PC-3 (cell line): ENCODE measurements at regions not wholly inside any gene's neighbourhood (a gene's known extent, or its start where the extent isn't known, plus 50 kb on each side); places are given as distances from the start of the nearest gene placed in this dataset.

Source experiments
- ATAC-seq: fragments of 200-7000 bp; cut with Tn5 transposase; 2 replicates; pipeline ENCODE4 v1.9.1; 2020; ENCODE audit warnings: mild to moderate bottlenecking, moderate library complexity
- BruUV-seq: library from RNA; stranded (reverse); fragments of 400-500 nt; replicated peaks from 2 replicates; lab custom pipeline; 2021; lab: Mats Ljungman, UMichigan
- CTCF ChIA-PET: fragments of 300-600 bp; sonication (Branson Sonifier 250); formaldehyde crosslinking; loops from one replicate; lab custom pipeline; 2022; ENCODE audit warnings: antibody characterized with exemption; lab: Charles Lee
- POLR2A ChIA-PET: fragments of 300-600 bp; sonication (Branson Sonifier 250); formaldehyde crosslinking; loops from one replicate; lab custom pipeline; 2022; ENCODE audit warnings: antibody characterized with exemption; ENCODE audit not compliant: unreplicated experiment; lab: Charles Lee
- DNase-seq: peaks from one replicate; pipeline ENCODE4 v3.0.0-alpha.2; 2015
- H2AFZ ChIP-seq: fragments of 300-600 bp; sonication (generic); 2 replicates; pipeline ENCODE4 v1.6.0; 2016; ENCODE audit warnings: antibody characterized with exemption, low read length
- H3F3A ChIP-seq: fragments of 300-600 bp; sonication (generic); one replicate; pipeline ENCODE4 v1.6.0; 2017; ENCODE audit warnings: antibody characterized with exemption, low read length, control low read depth, mild to moderate bottlenecking; ENCODE audit not compliant: unreplicated experiment
- H3K27ac ChIP-seq: fragments of 300-600 bp; sonication (generic); 2 replicates; pipeline ENCODE4 v1.5.1; 2016; ENCODE audit warnings: mild to moderate bottlenecking, low read length
- H3K27me3 ChIP-seq: fragments of 300-600 bp; sonication (generic); 2 replicates; pipeline ENCODE4 v1.6.1; 2016; ENCODE audit warnings: low read length, mixed read lengths
- H3K36me3 ChIP-seq: fragments of 300-600 bp; sonication (generic); 2 replicates; pipeline ENCODE4 v1.6.1; 2016; ENCODE audit warnings: low read depth, mixed run types, low read length, mixed read lengths
- H3K4me1 ChIP-seq: fragments of 300-600 bp; sonication (generic); 2 replicates; pipeline ENCODE4 v1.5.1; 2016; ENCODE audit warnings: low read length; ENCODE audit not compliant: insufficient read depth
- H3K4me2 ChIP-seq: fragments of 300-600 bp; sonication (generic); 2 replicates; pipeline ENCODE4 v1.6.0; 2016; ENCODE audit warnings: low read length
- H3K4me3 ChIP-seq: fragments of 300-600 bp; sonication (generic); 2 replicates; pipeline ENCODE4 v1.5.1; 2016; ENCODE audit warnings: mild to moderate bottlenecking, low read length, mixed read lengths
- H3K79me2 ChIP-seq: fragments of 300-600 bp; sonication (generic); 2 replicates; pipeline ENCODE4 v1.6.1; 2017; ENCODE audit warnings: low read length, mixed read lengths
- H3K9ac ChIP-seq: fragments of 300-600 bp; sonication (generic); 2 replicates; pipeline ENCODE4 v1.6.0; 2016; ENCODE audit warnings: mild to moderate bottlenecking, low read length
- H3K9me2 ChIP-seq: fragments of 300-600 bp; sonication (generic); replicated peaks from 2 replicates; pipeline ENCODE4 v1.6.1; 2016; ENCODE audit warnings: mixed run types, low read length, mixed read lengths
- H3K9me3 ChIP-seq: fragments of 300-600 bp; sonication (generic); 2 replicates; pipeline ENCODE4 v1.6.1; 2016; ENCODE audit warnings: low read length, mixed read lengths
- H4K20me1 ChIP-seq: fragments of 300-600 bp; sonication (generic); 2 replicates; pipeline ENCODE4 v1.6.1; 2016; ENCODE audit warnings: low read length, mixed read lengths
- CTCF ChIP-seq: fragments of 300-600 bp; sonication (generic); conservative IDR thresholded peaks from 2 replicates; pipeline ENCODE4 v1.5.1; 2017; ENCODE audit warnings: antibody characterized with exemption, low read depth, mild to moderate bottlenecking, low read length
- EZH2 ChIP-seq: fragments of 300-600 bp; sonication (generic); IDR thresholded peaks from one replicate; pipeline ENCODE4 v1.6.1; 2017; ENCODE audit warnings: antibody characterized with exemption, mild to moderate bottlenecking, low read length; ENCODE audit not compliant: unreplicated experiment
- EZH2phosphoT487 ChIP-seq: fragments of 300-600 bp; sonication (generic); IDR thresholded peaks from 2 replicates; pipeline ENCODE4 v1.6.1; 2018; ENCODE audit warnings: mild to moderate bottlenecking, antibody characterized with exemption, low read length, borderline replicate concordance
- intact Hi-C: fragments of 100-400 bp; cut with micrococcal nuclease; formaldehyde crosslinking; loops from 2 replicates; pipeline ENCODE4 v1.9.0; 2023

GRCh38 chr15:94168250-94168649, 63.1 kb upstream of the MCTP2 start:
- Histone ChIP-seq H3K9me2 (no peaks in the 10 kb centered on the region), H3K27ac (no peak overlapping the region), H2AFZ (no peak overlapping the region), H3K36me3 (no peaks in the 10 kb centered on the region), H3K4me1 (no peaks in the 10 kb centered on the region), H3K27me3 (no peaks in the 10 kb centered on the region), H3K9ac (no peak overlapping the region), H3K4me2 (no peak overlapping the region), H3K79me2 (no peaks in the 10 kb centered on the region), H3F3A (no peaks in the 10 kb centered on the region), H4K20me1 (no peaks in the 10 kb centered on the region), H3K9me3 (no peaks in the 10 kb centered on the region), H3K4me3 (no peak overlapping the region)
- TF ChIP-seq CTCF (peak; percentile 64), EZH2phosphoT487 (no peak), EZH2 (no peak)
- intact Hi-C loops = no loop called here
- BruUV-seq = no TSS peak
- ChIA-PET CTCF (no interaction called here), POLR2A (no interaction called here)
- DNase-seq (peak; percentile 16), ATAC-seq (no peak)

GRCh38 chr15:94164971-94165370, 66.4 kb upstream of the MCTP2 start:
- no peaks in the 10 kb centered on the region for H3K36me3 ChIP-seq
- no TSS peak for BruUV-seq
- H3K4me3 ChIP-seq = no peak overlapping the region
- peaks cover 14% of the 10 kb centered on the region; the same call in 1 of the 2 replicates for H3K27me3 ChIP-seq
- no peak overlapping the region for H3K9ac ChIP-seq
- no peak for DNase-seq
- no peaks in the 10 kb centered on the region for H3K9me3 ChIP-seq
- intact Hi-C loops = no loop called here
- H3F3A ChIP-seq = no peaks in the 10 kb centered on the region
- H2AFZ ChIP-seq = no peak overlapping the region
- CTCF ChIA-PET = no interaction called here
- no peak for ATAC-seq
- POLR2A ChIA-PET = no interaction called here
- no peaks in the 10 kb centered on the region for H3K4me1 ChIP-seq
- H4K20me1 ChIP-seq = no peaks in the 10 kb centered on the region
- no peaks in the 10 kb centered on the region for H3K79me2 ChIP-seq
- H3K4me2 ChIP-seq = no peak overlapping the region
- no peaks in the 10 kb centered on the region for H3K9me2 ChIP-seq
- TF ChIP-seq EZH2 (no peak), CTCF (no peak), EZH2phosphoT487 (no peak)
- H3K27ac ChIP-seq = no peak overlapping the region

- H3K4me2 ChIP-seq = no peak overlapping the region
- H3F3A ChIP-seq = no peaks in the 10 kb centered on the region
- no peaks in the 10 kb centered on the region for H4K20me1 ChIP-seq
- no peak overlapping the region for H3K9ac ChIP-seq
- BruUV-seq = no TSS peak
- no peak overlapping the region for H3K4me3 ChIP-seq
- no peaks in the 10 kb centered on the region for H3K9me2 ChIP-seq
- H3K27me3 ChIP-seq = peaks cover 14% of the 10 kb centered on the region; the same call in 1 of the 2 replicates
- H3K79me2 ChIP-seq = no peaks in the 10 kb centered on the region
- DNase-seq (peak; percentile 78), ATAC-seq (no peak)
- ChIA-PET POLR2A (no interaction called here), CTCF (no interaction called here)
- intact Hi-C loops = no loop called here
- no peaks in the 10 kb centered on the region for H3K4me1 ChIP-seq
- H3K36me3 ChIP-seq = no peaks in the 10 kb centered on the region
- H2AFZ ChIP-seq = no peak overlapping the region
- H3K27ac ChIP-seq = no peak overlapping the region
- H3K9me3 ChIP-seq = no peaks in the 10 kb centered on the region
- TF ChIP-seq CTCF = peak; percentile 85
- no peak for TF ChIP-seq EZH2
- TF ChIP-seq EZH2phosphoT487 = no peak
Measured at GRCh38 chr15:94164202-94164807, 67.1 kb upstream of the MCTP2 start.
